Left lung (tissue), 4 donors: ENCODE measurements at regions not wholly inside any gene's neighbourhood (a gene's known extent, or its start where the extent isn't known, plus 50 kb on each side); places are given as distances from the start of the nearest gene placed in this dataset.

Experiments used
- ATAC-seq: fragments of 200-7000 bp; cut with Tn5 transposase; one replicate; pipeline ENCODE4 v1.9.1; 2020; ENCODE audit warnings: moderate library complexity
- DNase-seq, 4 donors: peaks; one replicate each; pipeline ENCODE4 v3.0.0-alpha.2; 2013 to 2020
- H3K27ac ChIP-seq, 2 donors: fragments of 200-600 bp; sonication (generic) in 1 of 2; one replicate each; pipeline versions ENCODE4 v1.5.0 to v1.8.0; 2020 to 2021
- H3K27me3 ChIP-seq, 2 donors: fragments of 200-600 bp; sonication (generic) in 1 of 2; one replicate each; pipeline versions ENCODE4 v1.5.0 to v1.8.0; 2020 to 2021
- H3K36me3 ChIP-seq, 2 donors: fragments of 200-600 bp; sonication (generic) in 1 of 2; one replicate each; pipeline versions ENCODE4 v1.5.0 to v1.8.0; 2020 to 2021
- H3K4me1 ChIP-seq, 2 donors: fragments of 200-600 bp; one replicate each; pipeline ENCODE4 v1.8.0; 2021
- H3K4me3 ChIP-seq, 2 donors: fragments of 200-600 bp; sonication (generic) in 1 of 2; one replicate each; pipeline versions ENCODE4 v1.5.0 to v1.8.0; 2020 to 2021; ENCODE audit warnings: mild to moderate bottlenecking in 1 of 2
- H3K9me3 ChIP-seq, 2 donors: fragments of 200-600 bp; sonication (generic) in 1 of 2; one replicate each; pipeline versions ENCODE4 v1.5.0 to v1.8.0; 2020 to 2021
- intact Hi-C, 2 donors: fragments of 100-400 bp; cut with DNase I; formaldehyde crosslinking; loops; one replicate each; pipeline versions ENCODE4 v1.11.2 to v1.14.2; 2022
- TF ChIP-seq, protein P1 (sequence below), 2 donors: fragments of 200-600 bp; sonication (generic) in 1 of 2; IDR thresholded peaks; one replicate each; pipeline versions ENCODE4 v1.5.0 to v1.8.0; 2021; ENCODE audit warnings: antibody characterized with exemption in 2 of 2
- donor health status: DM: no; HTN: yes; CAD: no.
- donor health status: DM: no; HTN: no; CAD: no.

DNA sequence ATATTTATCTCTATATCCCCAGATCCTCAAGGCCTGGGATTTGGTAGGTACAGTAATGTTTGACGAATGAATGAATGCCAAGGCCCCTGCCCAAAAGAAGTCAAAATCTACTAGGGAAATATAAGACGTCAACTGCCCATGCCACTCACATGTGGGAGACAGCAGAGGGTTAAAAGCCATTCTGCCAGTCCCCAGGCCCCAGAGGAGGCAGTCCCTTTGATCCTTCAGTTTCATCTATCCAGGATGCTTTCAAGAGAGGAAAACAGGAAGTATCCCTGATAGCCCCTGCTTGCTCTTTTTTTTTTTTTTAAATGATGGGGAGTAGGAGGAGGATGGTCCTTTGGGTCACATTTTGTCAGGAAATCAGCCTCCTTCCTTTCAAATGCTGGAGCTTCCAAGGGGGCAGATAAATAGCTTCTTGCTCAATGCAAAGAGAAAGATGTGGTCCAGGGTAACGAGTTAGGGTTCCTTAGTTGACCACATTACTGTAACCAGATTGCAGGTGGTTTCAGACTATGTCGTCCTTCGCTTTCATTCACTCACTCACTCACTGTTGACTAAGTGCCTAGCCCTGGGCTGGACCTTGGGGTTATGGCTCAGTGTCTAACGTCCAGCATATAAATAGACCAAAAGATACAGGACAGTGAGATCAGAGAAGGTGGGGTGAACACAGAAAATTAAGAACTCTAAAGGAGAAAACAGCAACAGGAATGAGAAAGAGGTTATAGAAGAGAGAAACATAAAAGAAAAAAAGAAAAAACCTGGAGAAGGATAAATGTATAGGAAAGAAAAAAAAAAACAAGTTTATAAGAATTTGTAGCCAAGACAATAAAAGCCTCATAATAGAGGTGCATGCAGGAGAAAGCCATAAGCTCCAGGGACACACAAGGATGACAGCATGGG is 64.6 kb upstream of the PIM1 start:
- Histone ChIP-seq H3K27ac (no peak overlapping the region), H3K4me3 (no peak overlapping the region), H3K4me1 (peaks cover 11 to 28% of the 10 kb centered on the region in 2 donors), H3K27me3 (no peaks in the 10 kb centered on the region), H3K9me3 (no peaks in the 10 kb centered on the region), H3K36me3 (no peaks in the 10 kb centered on the region)
- intact Hi-C loops, result no loop called here
- DNase-seq, result no peak
- TF ChIP-seq, protein P1, sequence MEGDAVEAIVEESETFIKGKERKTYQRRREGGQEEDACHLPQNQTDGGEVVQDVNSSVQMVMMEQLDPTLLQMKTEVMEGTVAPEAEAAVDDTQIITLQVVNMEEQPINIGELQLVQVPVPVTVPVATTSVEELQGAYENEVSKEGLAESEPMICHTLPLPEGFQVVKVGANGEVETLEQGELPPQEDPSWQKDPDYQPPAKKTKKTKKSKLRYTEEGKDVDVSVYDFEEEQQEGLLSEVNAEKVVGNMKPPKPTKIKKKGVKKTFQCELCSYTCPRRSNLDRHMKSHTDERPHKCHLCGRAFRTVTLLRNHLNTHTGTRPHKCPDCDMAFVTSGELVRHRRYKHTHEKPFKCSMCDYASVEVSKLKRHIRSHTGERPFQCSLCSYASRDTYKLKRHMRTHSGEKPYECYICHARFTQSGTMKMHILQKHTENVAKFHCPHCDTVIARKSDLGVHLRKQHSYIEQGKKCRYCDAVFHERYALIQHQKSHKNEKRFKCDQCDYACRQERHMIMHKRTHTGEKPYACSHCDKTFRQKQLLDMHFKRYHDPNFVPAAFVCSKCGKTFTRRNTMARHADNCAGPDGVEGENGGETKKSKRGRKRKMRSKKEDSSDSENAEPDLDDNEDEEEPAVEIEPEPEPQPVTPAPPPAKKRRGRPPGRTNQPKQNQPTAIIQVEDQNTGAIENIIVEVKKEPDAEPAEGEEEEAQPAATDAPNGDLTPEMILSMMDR (IDR thresholded peaks at IDR 0.05), result no peak
- ATAC-seq, result no peak

DNA sequence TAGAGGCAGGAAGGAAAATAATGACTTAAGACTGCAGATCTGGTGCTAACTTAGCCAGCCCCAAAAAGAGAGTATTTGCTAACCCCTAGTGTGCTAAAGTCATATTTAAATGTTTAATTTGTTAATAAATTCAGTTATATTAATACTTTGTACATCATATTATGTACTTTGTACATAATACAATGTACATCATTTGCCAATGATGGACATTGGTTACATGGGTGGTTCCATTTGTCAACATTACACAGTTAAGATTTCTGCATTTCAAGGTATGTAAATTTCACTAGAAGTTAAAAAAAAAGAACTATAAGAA is 63.9 kb upstream of the PIM1 start:
- intact Hi-C loops, result no loop called here
- DNase-seq (no peak), ATAC-seq (no peak)
- H3K36me3 ChIP-seq, result no peaks in the 10 kb centered on the region
- H3K9me3 ChIP-seq, result no peaks in the 10 kb centered on the region
- H3K27me3 ChIP-seq, result no peaks in the 10 kb centered on the region
- H3K4me1 ChIP-seq, result peaks cover 11 to 34% of the 10 kb centered on the region in 2 donors
- H3K27ac ChIP-seq, result no peak overlapping the region
- no peak overlapping the region for H3K4me3 ChIP-seq
- TF ChIP-seq, protein P1 (IDR thresholded peaks at IDR 0.05), result no peak

DNA sequence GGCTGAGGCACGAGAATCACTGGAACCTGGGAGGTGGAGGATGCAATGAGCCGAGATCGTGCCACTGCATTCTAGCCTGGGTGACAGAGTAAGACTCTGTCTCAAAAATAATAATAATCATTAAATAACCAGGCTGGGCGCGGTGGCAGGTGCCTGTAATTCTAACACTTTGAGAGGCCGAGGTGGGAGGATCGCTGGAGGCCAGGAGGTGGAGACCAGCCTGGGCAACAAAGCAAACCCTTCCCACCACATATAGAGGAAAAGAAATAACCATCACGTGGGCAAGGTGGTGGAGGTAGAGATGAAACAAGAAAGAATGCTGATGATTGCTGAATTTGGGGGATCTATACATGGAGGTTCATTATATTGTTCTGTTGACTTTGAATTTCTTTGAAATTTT is 63.4 kb upstream of the PIM1 start:
- H3K9me3 ChIP-seq, result no peaks in the 10 kb centered on the region
- no peaks in the 10 kb centered on the region for H3K27me3 ChIP-seq
- no peak for ATAC-seq
- no peaks in the 10 kb centered on the region for H3K36me3 ChIP-seq
- peaks cover 11 to 34% of the 10 kb centered on the region in 2 donors for H3K4me1 ChIP-seq
- no peak overlapping the region for H3K27ac ChIP-seq
- TF ChIP-seq, protein P1 (IDR thresholded peaks at IDR 0.05), result no peak
- DNase-seq, result no peak
- intact Hi-C loops, result no loop called here
- H3K4me3 ChIP-seq, result no peak overlapping the region

DNA sequence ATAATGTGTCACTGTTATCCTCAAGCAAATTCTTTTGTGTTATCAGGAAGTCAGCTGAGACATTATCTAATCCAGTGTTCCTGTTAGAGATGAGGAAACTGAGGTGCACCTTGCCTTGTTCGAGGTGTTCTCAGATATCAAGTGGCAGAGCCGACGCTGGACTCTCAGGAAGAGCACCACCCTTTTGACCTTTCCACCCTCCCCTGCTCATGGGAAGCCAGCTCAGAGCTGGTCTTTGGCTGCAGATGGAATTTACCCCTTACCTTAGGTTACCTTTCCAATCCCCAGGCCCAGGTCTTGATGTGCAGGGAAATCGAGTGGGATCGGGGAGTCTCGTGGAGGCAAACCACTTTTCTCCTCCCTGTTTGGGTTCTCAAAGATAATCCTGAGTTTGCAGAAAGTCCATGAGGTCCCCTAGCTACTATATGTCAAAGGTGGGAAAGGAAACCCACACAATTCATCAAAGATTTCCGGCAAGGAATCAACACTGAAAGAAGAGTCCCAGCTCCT is 62.9 kb upstream of the PIM1 start:
- ATAC-seq, result no peak
- intact Hi-C loops, result no loop called here
- TF ChIP-seq, protein P1 (IDR thresholded peaks at IDR 0.05), result no peak

DNA sequence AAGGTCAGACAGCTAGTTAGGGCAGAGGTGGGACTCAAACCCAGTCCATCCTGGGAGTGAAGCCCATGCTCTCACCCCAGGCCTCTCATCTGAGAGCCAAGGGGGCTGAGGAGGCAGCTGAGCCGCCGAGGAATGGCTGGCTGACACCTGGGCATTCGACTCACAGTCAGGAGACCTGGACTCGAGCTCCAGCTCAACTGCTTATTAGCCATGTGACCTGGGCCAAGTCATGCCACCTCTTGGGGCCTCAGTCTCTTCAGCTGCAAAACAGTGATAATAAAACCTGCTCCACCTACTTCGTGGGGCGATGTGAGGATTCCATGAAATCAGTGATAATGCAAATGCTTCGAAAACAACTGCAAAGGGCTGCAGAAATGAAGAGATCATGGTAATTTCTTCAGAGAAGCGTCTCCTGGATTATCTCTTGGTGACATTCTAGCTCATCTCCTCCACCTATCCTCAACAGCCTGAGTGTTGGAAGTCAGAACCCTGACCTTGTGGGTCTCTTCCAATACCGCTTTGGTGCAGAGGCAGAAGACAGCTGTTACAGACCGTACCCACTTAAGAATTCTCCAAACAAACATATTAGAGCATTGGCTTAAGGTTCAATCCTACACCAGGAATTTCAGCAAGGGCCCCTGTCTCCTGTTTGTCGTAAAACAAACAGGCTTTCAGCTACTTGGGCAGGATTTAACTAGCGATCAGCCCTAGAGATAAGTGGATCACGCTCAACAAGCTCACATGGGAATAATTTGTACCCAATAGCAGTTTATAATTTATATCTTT is 60.0 kb upstream of the PIM1 start:
- Histone ChIP-seq H3K9me3 (no peaks in the 10 kb centered on the region), H3K4me3 (no peak overlapping the region), H3K27me3 (no peaks in the 10 kb centered on the region), H3K27ac (no peak overlapping the region), H3K4me1 (peaks cover 0 to 9% of the 10 kb centered on the region in 2 donors), H3K36me3 (no peaks in the 10 kb centered on the region)
- TF ChIP-seq, protein P1 (IDR thresholded peaks at IDR 0.05), result no peak
- intact Hi-C loops, result no loop called here
- DNase-seq (no peak), ATAC-seq (peak; percentile 44)

More for the DNA sequence above, 62.9 kb upstream of the PIM1 start:
- DNase-seq, result no peak
- Histone ChIP-seq H3K4me3 (no peak overlapping the region), H3K27me3 (no peaks in the 10 kb centered on the region), H3K9me3 (no peaks in the 10 kb centered on the region), H3K27ac (no peak overlapping the region), H3K36me3 (no peaks in the 10 kb centered on the region), H3K4me1 (peaks cover 11 to 30% of the 10 kb centered on the region in 2 donors)
